ENCODE measurements at regions not wholly inside any gene's neighbourhood (a gene's known extent, or its start where the extent isn't known, plus 50 kb on each side); places are given as distances from the start of the nearest gene placed in this dataset.

DNA sequence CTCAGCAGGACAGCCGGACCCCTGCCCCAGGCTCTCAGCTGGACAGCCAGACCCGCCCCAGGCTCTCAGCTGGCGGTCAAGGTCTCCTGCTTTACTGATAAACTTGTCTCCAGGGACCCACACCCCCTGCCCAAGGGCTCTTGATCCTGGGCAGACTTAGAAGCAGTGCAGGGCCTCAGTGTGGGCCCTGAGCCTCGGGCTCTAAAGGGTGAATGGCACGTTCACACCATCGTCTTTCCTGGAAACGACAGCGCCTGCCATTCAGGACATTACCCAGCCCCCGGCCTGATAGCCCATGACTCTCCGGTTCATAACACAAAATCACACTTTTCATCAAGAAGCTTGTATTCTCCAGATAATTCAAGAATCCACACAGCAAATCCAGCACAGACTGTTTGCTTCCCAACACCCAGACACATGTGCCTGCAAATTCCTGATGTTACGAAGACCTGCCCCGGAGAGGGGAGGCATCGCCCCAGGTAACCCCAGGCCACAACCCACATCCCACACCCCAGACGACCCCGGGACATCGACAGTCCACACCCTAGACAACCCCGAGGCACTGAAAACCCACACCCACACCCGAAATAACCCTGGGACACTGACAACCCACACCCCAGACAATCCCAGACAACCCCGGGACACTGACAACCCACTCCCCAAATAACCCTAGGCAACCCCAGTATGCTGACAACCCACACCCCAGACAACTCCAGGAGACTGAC is 136.8 kb downstream of the FAM53A start:
- TF ChIP-seq, protein P1, sequence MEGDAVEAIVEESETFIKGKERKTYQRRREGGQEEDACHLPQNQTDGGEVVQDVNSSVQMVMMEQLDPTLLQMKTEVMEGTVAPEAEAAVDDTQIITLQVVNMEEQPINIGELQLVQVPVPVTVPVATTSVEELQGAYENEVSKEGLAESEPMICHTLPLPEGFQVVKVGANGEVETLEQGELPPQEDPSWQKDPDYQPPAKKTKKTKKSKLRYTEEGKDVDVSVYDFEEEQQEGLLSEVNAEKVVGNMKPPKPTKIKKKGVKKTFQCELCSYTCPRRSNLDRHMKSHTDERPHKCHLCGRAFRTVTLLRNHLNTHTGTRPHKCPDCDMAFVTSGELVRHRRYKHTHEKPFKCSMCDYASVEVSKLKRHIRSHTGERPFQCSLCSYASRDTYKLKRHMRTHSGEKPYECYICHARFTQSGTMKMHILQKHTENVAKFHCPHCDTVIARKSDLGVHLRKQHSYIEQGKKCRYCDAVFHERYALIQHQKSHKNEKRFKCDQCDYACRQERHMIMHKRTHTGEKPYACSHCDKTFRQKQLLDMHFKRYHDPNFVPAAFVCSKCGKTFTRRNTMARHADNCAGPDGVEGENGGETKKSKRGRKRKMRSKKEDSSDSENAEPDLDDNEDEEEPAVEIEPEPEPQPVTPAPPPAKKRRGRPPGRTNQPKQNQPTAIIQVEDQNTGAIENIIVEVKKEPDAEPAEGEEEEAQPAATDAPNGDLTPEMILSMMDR (conservative IDR thresholded peaks at IDR 0.05; ENCODE audit: low read length) = no peak
- no peak for TF ChIP-seq EZH2phosphoT487 (IDR thresholded peaks at IDR 0.05; ENCODE audit: borderline replicate concordance, low read depth, low read length)

Measured in OCI-LY7 (cell line).